B cell (primary cell): ENCODE measurements at regions not wholly inside any gene's neighbourhood (a gene's known extent, or its start where the extent isn't known, plus 50 kb on each side); places are given as distances from the start of the nearest gene placed in this dataset.

Experiments used
- ATAC-seq: fragments of 200-7000 bp; cut with Tn5 transposase; one replicate; pipeline ENCODE4 v1.10.0; 2021; ENCODE audit warnings: low read depth, mild to moderate bottlenecking, moderate number of reproducible peaks, moderate library complexity
- CTCF ChIA-PET: fragments of 350-600 bp; sonication (Branson Sonifier 250); formaldehyde crosslinking; loops from one replicate; lab custom pipeline; 2021; ENCODE audit warnings: antibody characterized with exemption, inconsistent platforms; lab: Charles Lee
- POLR2A ChIA-PET: fragments of 350-600 bp; sonication (Branson Sonifier 250); formaldehyde crosslinking; loops from one replicate; lab custom pipeline; 2021; ENCODE audit warnings: antibody characterized with exemption; lab: Charles Lee
- DNase-seq: peaks from one replicate; pipeline ENCODE4 v3.0.0; 2013
- H2AFZ ChIP-seq: 2 replicates; pipeline ENCODE4 v1.6.1; 2012; ENCODE audit warnings: mild to moderate bottlenecking, low read depth, low read length; ENCODE audit not compliant: insufficient read depth, poor library complexity, severe bottlenecking
- H3K27ac ChIP-seq, 2 donors: 1 replicate in 1 of 2; 2 replicates in 1 of 2; pipeline ENCODE4 v1.5.1; 2012 to 2013; ENCODE audit warnings: low read length in 2 of 2, mild to moderate bottlenecking in 2 of 2, moderate library complexity in 1 of 2
- H3K27me3 ChIP-seq, 4 experiments: fragments of 200-600 bp in 1 of 4; sonication (generic) in 1 of 4; replicated peaks in 1 of 4; 1 replicate in 2 of 4; 2 replicates in 2 of 4; pipeline versions ENCODE4 v1.6.1 to v1.7.0; 2013 to 2016; ENCODE audit warnings: low read length in 3 of 4, mild to moderate bottlenecking in 2 of 4, mixed read lengths in 1 of 4, moderate library complexity in 1 of 4; ENCODE audit not compliant: insufficient read depth in 4 of 4, control insufficient read depth in 3 of 4; ENCODE audit errors: control extremely low read depth in 1 of 4
- H3K36me3 ChIP-seq, 2 experiments: replicated peaks in 1 of 2; 1 replicate in 1 of 2; 2 replicates in 1 of 2; pipeline versions ENCODE4 v1.6.1 to v1.7.1; 2013; ENCODE audit warnings: low read length in 1 of 2; ENCODE audit not compliant: insufficient read depth in 2 of 2, control insufficient read depth in 1 of 2; ENCODE audit errors: control extremely low read depth in 1 of 2, extremely low read depth in 1 of 2
- H3K4me1 ChIP-seq, 2 donors: fragments of 200-600 bp in 1 of 2; sonication (generic) in 1 of 2; 1 replicate in 1 of 2; 2 replicates in 1 of 2; pipeline versions ENCODE4 v1.5.1 to v1.6.1; 2013 to 2017; ENCODE audit warnings: low read length in 2 of 2; ENCODE audit not compliant: control insufficient read depth in 2 of 2, insufficient read depth in 2 of 2
- H3K4me2 ChIP-seq: replicated peaks from 2 replicates; pipeline ENCODE3; 2012; ENCODE audit warnings: mild to moderate bottlenecking, low read depth, low read length; ENCODE audit not compliant: poor library complexity, severe bottlenecking
- H3K4me3 ChIP-seq, 5 experiments: fragments of 200-600 bp in 1 of 5; sonication (generic) in 1 of 5; 1 replicate in 3 of 5; 2 replicates in 2 of 5; pipeline versions ENCODE4 v1.5.1 to v1.7.0; 2011 to 2016; ENCODE audit warnings: low read length in 4 of 5, mild to moderate bottlenecking in 4 of 5, low read depth in 2 of 5, control low read depth in 1 of 5, moderate library complexity in 1 of 5; ENCODE audit not compliant: insufficient read depth in 1 of 5; ENCODE audit errors: control extremely low read depth in 1 of 5, extremely low read depth in 1 of 5
- H3K79me2 ChIP-seq: fragments of 200-600 bp; sonication (generic); one replicate; pipeline ENCODE4 v1.6.0; 2016; ENCODE audit warnings: low read length; ENCODE audit not compliant: control insufficient read depth, insufficient read depth
- H3K9ac ChIP-seq: fragments of 200-600 bp; sonication (generic); 2 replicates; pipeline ENCODE4 v1.6.1; 2017; ENCODE audit warnings: mild to moderate bottlenecking, low read length, moderate library complexity
- H3K9me3 ChIP-seq, 3 donors: one replicate each; pipeline versions ENCODE4 v1.6.1 to v1.7.1; 2013; ENCODE audit warnings: low read length in 2 of 3; ENCODE audit not compliant: control insufficient read depth in 2 of 3, insufficient read depth in 1 of 3; ENCODE audit errors: control extremely low read depth in 1 of 3
- H4K20me1 ChIP-seq: 2 replicates; pipeline ENCODE4 v1.6.0; 2012; ENCODE audit warnings: mild to moderate bottlenecking, low read length; ENCODE audit not compliant: insufficient read depth, control insufficient read depth, poor library complexity, severe bottlenecking
- H3K27ac Mint-ChIP-seq: one replicate; pipeline ENCODE4 v1.8.0; 2021; ENCODE audit warnings: mixed read lengths
- H3K27me3 Mint-ChIP-seq: one replicate; pipeline ENCODE4 v1.8.0; 2021; ENCODE audit warnings: mixed read lengths
- H3K4me1 Mint-ChIP-seq: one replicate; pipeline ENCODE4 v1.8.0; 2021; ENCODE audit warnings: mixed read lengths
- H3K4me3 Mint-ChIP-seq: one replicate; pipeline ENCODE4 v1.8.0; 2021; ENCODE audit warnings: mixed read lengths
- H3K9me3 Mint-ChIP-seq: one replicate; pipeline ENCODE4 v1.8.0; 2022; ENCODE audit warnings: mixed read lengths; ENCODE audit not compliant: insufficient read depth
- CTCF ChIP-seq: fragments of 200-600 bp; IDR thresholded peaks from one replicate; pipeline ENCODE4 v1.8.0; 2022; ENCODE audit warnings: antibody characterized with exemption, mild to moderate bottlenecking
- EZH2 ChIP-seq: IDR thresholded peaks from 2 replicates; pipeline ENCODE4 v1.6.1; 2012; ENCODE audit warnings: borderline replicate concordance, low read depth, mild to moderate bottlenecking, moderate library complexity, low read length; ENCODE audit not compliant: insufficient read depth, poor library complexity, severe bottlenecking
- WGBS: methylation state at CpG from one replicate; pipeline ENCODE4 v1.1.5; 2013; ENCODE audit warnings: missing lambda C conversion rate; ENCODE audit not compliant: insufficient coverage; 5-methylcytosine and 5-hydroxymethylcytosine counted together
- intact Hi-C: fragments of 100-400 bp; cut with micrococcal nuclease; formaldehyde crosslinking; loops from one replicate; pipeline ENCODE4 v1.10.0; 2022

- Histone ChIP-seq H4K20me1 (no peaks in the 10 kb centered on the region), H3K9ac (no peak overlapping the region), H3K36me3 (no peaks in the 10 kb centered on the region), H3K27ac (no peak overlapping the region), H2AFZ (no peak overlapping the region), H3K27me3 (no peaks in the 10 kb centered on the region), H3K79me2 (no peaks in the 10 kb centered on the region), H3K9me3 (no peaks in the 10 kb centered on the region), H3K4me2 (no peak overlapping the region), H3K4me3 (no peak overlapping the region), H3K4me1 (no peaks in the 10 kb centered on the region)
- POLR2A ChIA-PET: no interaction called here
- TF ChIP-seq CTCF: no peak
- no peak for TF ChIP-seq EZH2
- no peaks in the 10 kb centered on the region for H3K4me1 Mint-ChIP-seq
- peaks cover 2% of the 10 kb centered on the region for H3K27me3 Mint-ChIP-seq
- intact Hi-C loops: no loop called here
- H3K27ac Mint-ChIP-seq: no peak overlapping the region
- ATAC-seq (no peak), DNase-seq (no peak)
- no peak overlapping the region for H3K4me3 Mint-ChIP-seq
- WGBS: no CpG with 5 or more reads among the region's 3 CpGs
- CTCF ChIA-PET: no interaction called here
- H3K9me3 Mint-ChIP-seq: no peaks in the 10 kb centered on the region
These were observed 125.6 kb upstream of the DMRT1 start for GRCh38 chr9:715743-716400.

GRCh38 chr9:717722-718121, 123.8 kb upstream of the DMRT1 start:
- H3K4me1 Mint-ChIP-seq: no peaks in the 10 kb centered on the region
- intact Hi-C loops: no loop called here
- H3K36me3 ChIP-seq: no peaks in the 10 kb centered on the region
- no peak overlapping the region for H2AFZ ChIP-seq
- no peak overlapping the region for H3K27ac Mint-ChIP-seq
- H3K4me3 Mint-ChIP-seq: no peak overlapping the region
- H3K27me3 ChIP-seq: no peaks in the 10 kb centered on the region
- POLR2A ChIA-PET: no interaction called here
- H3K4me1 ChIP-seq: no peaks in the 10 kb centered on the region
- H3K27ac ChIP-seq: no peak overlapping the region
- H3K9me3 Mint-ChIP-seq: no peaks in the 10 kb centered on the region
- H4K20me1 ChIP-seq: no peaks in the 10 kb centered on the region
- no peak overlapping the region for H3K4me2 ChIP-seq
- H3K79me2 ChIP-seq: no peaks in the 10 kb centered on the region
- DNase-seq: no peak
- CTCF ChIA-PET: no interaction called here
- WGBS: no CpG with 5 or more reads among the region's 5 CpGs
- H3K4me3 ChIP-seq: no peak overlapping the region
- no peaks in the 10 kb centered on the region for H3K9me3 ChIP-seq
- ATAC-seq: no peak
- TF ChIP-seq CTCF: no peak
- no peak for TF ChIP-seq EZH2
- no peak overlapping the region for H3K9ac ChIP-seq
- H3K27me3 Mint-ChIP-seq: no peaks in the 10 kb centered on the region
